HG02885 (cell line): ENCODE measurements at regions not wholly inside any gene's neighbourhood (a gene's known extent, or its start where the extent isn't known, plus 50 kb on each side); places are given as distances from the start of the nearest gene placed in this dataset.
"Not testable (repeated sequence)": the region's sequence is repeated elsewhere in the genome, so short reads cannot be mapped to it uniquely, and the experiment has no call there.

ENCODE experiments used
- ATAC-seq: cut with Tn5 transposase; IDR thresholded peaks from one replicate; pipeline ENCODE4 v1.9.1; 2021; ENCODE audit warnings: mild to moderate bottlenecking; ENCODE audit not compliant: unreplicated experiment, poor library complexity

DNA sequence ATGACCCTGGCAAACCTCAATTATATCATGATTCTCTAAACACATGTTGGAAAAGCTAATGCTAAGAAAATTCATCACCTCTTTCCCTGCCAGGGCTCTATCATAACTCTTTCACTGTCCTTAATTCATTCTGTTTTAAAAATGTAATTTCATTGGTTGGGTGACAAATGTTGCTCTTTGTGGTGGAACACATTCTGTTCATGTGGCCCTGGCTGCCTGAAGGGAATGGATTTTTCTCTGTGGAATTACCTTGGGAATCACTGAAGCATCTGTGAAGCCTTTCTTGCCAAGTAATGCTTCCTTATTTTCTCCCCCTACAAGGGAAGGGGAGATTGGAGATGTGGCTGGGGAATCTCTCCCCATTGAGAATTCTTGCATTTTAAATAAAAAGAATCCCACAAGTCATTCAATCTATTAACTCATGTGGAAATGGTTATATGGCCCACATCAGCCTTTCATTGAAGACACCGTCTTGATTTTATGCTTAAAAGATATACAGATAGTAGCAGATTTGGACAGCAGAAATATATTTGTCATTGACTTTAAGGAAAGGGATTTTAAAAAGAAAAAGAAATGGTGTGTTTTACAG lies 201.8 kb upstream of the NMUR2 start:
- no peak for ATAC-seq

- ATAC-seq = no peak
Observed at GRCh38 chr5:152607401-152608160, 202.5 kb upstream of the NMUR2 start.

DNA sequence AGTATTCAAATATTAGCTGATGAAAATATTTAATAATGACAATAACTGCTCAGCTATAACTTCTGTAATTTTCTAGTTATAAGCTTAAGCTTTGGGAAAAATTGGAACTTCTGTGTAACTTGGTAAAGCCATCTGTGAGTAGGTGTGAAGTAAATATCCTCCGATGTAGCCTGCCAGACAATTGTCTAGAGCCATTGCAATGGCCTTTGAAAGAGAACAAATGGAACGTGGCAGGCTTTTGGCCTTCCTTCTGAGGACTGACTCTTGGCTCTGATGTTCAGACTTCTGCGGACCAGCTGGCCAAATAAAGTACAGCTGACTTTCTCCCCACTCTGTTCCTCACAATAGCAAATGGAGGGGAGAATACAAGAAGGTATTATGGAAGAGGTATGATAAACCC lies 203.4 kb upstream of the NMUR2 start:
- no peak for ATAC-seq

DNA sequence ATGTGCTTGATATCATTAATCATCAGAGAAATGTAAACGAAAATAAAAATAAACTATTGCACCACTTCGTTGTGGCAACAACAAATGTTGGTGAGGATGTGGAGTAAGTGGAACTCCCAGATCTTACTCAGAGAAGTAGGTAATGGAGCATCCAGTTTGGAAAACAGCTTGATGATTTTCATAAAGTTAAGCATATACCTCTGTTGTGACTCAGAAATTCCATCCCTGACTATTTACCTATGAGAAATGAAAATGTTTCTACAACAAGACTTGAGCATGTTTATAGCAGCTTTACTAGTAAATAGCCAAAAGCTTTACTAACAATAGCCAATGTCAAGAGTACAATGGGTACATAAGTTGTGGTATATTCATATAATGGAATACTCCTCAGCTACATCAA lies 214.7 kb upstream of the NMUR2 start:
- ATAC-seq = no peak

DNA sequence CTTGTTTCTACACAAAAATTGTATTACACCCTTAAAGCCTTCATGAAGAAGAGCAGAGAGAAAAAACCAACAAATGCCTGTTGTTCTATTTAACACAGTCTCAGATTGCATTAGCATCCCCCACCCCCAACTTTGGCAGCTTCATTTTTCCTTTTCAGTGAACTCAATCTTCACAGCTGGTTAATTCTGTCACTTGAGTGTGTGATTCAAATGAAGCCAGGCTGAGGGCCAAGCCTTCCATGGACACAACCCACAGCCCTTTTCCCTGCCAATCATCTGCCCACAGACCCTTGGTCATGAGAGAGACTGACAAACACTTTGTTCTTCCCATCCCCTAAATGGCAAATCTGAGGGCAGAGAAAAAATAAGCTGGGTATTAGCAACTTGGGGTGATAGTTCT lies 217.5 kb upstream of the NMUR2 start:
- no peak for ATAC-seq

DNA sequence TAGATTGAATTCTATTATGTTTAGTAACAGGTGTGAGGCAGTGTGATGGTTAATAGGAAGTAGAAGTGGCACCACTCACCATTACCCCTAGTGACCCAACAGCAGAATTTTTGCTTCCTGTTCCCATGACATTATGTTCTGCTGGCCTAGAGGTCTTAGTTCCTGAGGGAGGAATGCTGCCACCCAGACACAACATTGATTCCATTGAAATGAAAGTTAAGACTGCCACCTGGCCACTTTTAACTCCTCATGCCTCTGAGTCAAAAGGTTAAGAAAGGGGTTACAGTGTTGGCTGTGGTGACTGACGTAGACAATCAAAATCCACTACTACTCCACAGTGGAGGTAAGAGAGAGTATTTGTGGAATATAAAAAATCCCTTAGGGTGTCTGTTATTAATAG lies 218.9 kb upstream of the NMUR2 start:
- no peak for ATAC-seq

DNA sequence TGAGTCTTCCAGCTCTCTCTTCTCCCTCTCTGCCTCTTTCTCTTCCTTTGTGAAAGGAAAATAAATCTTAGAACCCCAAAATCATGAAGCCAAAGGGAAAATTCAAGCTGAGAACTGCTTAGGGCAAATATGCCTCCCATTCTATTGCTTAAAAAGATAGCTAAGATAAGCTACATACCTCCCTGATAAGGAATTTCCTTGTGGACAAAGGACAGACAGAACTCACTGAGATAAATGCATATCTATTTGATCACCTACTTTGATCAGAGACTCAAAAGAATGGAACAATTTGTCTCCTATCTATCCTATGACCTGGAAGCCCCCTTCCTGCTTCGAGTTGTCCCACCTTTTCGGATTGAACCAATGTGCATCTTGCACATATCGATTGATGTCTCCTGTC lies 220.6 kb upstream of the NMUR2 start:
- ATAC-seq = no peak

GRCh38 chr5:152631221-152631620 lies 226.1 kb upstream of the NMUR2 start:
- no peak for ATAC-seq

DNA sequence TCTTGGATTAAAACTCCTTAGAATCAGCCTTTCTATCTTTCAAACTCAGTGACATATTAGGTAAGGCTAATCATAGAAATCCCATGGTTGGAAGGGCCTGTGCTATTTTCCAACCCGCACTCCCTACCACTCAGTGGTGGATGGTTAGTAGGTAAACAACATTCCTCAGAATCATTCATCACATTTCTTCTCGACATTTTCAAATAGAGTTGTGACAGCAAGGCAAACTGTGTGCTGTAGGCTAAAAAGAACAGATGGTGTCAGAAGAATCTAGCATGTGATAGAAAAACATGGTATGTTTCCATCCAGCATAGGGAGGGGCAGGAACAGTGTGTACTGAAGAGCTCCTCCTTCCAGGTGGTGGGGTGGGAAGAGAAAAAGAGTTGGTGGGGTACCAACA lies 227.3 kb upstream of the NMUR2 start:
- no peak for ATAC-seq

- no peak for ATAC-seq
Observed at GRCh38 chr5:152634586-152634985, 229.5 kb upstream of the NMUR2 start.

DNA sequence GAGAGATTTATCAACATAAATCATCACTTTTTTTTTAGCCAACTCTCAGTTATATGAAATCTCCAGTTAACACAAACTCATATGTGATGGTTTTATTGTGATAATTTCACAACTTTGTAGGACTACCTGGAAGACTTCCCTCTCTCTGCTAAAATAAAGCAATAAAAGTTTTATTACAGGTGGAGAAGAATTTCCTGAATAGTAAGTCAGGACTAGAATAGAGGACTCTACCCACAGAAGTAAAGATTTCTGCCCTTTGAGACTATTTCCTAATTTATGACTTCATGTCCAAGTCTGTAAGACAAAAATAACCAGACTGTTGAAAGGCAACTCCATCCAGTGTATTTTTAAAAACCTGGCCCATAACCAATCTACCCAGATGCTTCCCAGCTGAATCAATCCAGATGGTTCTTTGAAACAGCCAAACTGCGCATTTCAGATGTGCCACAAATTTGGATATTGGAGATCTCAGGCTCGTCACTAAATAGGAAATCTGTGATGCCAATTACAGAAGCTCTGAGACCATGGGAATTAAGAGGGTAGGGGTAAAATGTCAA lies 234.0 kb upstream of the NMUR2 start:
- no peak for ATAC-seq

- ATAC-seq = no peak
Observed at GRCh38 chr5:152641970-152642805, 237.1 kb upstream of the NMUR2 start.

GRCh38 chr5:152642880-152643279 lies 237.8 kb upstream of the NMUR2 start:
- ATAC-seq = no peak

- no peak for ATAC-seq
Observed at GRCh38 chr5:152644029-152644728, 239.1 kb upstream of the NMUR2 start.

DNA sequence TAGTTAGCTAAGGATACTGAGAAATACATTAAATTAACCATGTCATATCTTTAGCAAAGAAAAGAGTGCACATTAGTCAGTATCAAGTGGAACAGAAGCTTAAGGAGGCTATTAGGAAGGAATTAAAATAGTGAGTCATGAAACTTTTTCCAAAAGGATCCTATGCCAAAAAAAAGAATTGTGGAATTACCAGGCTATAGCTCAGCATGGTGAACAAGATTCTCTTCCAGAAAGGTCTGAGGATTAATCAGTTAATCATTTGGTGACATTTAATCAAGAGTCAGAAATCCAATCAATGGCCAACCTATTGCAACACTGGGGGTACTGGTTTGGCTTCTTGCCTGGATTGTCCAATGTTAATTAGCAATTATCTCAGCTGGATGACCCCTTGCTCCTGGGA lies 244.5 kb upstream of the NMUR2 start:
- ATAC-seq = no peak

DNA sequence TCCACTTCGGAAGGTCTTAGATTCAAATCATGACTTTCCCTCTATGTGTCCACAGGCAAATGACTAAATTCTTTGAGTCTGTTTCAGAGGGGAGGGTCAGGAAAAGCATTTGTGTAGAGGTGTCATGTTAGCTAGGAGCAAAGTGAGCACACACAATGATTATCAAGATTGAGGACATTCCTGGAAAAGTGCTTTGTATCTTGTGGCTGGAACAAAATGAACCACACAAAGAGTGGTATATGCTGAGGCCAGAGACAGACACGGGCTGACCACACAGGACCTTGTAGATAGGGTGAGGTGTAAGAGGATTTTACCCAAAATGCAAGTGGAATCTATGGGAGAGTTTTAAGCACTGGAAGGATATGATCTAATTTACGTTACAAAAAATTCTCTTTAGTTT lies 245.3 kb upstream of the NMUR2 start:
- no peak for ATAC-seq

- ATAC-seq = not testable (repeated sequence)
Observed at GRCh38 chr5:152659470-152659869, 254.4 kb upstream of the NMUR2 start.

GRCh38 chr5:152673601-152674000 lies 268.5 kb upstream of the NMUR2 start:
- ATAC-seq = no peak

DNA sequence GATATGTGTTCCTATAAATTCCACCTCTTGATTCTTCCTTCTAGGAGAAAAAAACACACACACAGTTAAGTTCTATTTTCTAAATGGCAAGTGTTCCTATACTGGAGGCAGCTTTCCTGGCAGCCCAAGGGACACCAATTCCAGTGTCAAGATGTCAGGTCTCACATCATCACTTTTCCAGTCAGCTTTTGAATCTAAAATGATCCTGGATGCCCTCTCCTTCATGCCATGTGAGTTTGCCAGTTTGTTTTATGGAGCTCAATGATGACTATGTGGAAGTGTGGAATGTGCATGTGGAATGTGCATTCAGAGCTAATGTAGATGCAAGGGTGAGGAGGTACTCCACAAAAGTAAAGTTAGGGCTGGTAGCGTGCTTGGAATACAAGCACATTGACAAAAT lies 269.3 kb upstream of the NMUR2 start:
- no peak for ATAC-seq

- ATAC-seq = no peak
Observed at GRCh38 chr5:152676196-152676595, 271.1 kb upstream of the NMUR2 start.
